CD4-positive, alpha-beta T cell treated with Interferon alpha-2 for 1 hour (primary cell): ENCODE measurements at regions not wholly inside any gene's neighbourhood (a gene's known extent, or its start where the extent isn't known, plus 50 kb on each side); places are given as distances from the start of the nearest gene placed in this dataset.
"Not testable (repeated sequence)": the region's sequence is repeated elsewhere in the genome, so short reads cannot be mapped to it uniquely, and the experiment has no call there.

Source experiments
- DNase-seq, 2 donors: peaks; one replicate each; pipeline ENCODE4 v3.0.0-alpha.2; 2020 to 2022

DNA sequence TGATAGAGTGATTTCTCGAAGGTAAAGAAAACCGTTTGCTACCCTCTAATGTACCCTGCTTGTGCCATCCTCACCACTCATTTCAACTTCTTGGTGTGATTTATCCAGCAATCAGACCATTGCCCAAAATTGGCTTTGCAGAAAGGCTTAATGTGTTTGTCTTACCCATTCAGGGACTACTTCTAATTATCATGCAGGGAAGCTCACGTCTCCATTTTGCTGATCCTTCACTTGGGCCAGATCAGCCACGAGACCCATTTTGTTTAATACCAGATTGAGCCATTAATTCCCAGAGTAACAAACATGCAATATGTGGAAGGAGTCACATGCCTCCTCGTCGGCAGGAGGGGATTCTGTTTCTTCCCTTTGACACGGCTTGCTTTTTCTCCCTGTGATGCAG lies 51.1 kb upstream of the CRY1 start:
- DNase-seq: no peak

DNA sequence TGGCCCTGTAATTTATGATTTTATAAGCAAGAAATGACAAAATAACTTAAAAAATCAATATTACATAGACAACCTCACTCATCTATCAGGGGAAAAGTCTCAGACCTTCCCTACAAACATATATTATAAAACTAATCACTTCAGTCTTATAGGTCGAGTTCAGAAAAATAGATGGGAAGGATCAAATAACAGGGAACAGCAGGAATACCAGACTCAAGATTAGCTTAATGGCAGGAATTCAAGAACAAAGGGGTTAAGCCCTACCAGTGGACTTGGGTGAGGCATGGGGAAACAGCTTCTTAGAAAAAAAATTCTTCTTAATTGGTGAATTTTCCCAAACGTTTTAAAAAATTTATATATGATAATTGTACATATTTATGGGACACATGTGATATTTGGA lies 51.6 kb upstream of the CRY1 start:
- no peak for DNase-seq

DNA sequence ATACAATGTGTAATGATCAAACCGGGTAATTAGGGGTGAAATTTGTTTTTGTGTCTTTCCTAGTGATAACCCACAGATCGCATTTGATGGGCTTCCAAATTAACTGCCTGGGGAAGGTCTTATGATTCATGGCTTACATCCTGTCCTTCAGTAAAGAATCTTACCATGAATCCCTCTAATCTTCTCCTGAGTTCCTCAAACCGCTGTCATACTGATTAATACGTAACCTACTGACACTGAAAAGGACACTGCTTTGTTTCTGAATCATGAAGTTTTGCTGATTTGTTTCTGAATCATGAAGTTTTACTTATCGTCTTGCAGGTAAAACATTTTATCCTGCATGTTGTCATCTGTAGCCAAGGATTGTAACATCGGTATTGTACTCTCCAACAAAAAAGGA lies 52.0 kb upstream of the CRY1 start:
- no peak for DNase-seq

DNA sequence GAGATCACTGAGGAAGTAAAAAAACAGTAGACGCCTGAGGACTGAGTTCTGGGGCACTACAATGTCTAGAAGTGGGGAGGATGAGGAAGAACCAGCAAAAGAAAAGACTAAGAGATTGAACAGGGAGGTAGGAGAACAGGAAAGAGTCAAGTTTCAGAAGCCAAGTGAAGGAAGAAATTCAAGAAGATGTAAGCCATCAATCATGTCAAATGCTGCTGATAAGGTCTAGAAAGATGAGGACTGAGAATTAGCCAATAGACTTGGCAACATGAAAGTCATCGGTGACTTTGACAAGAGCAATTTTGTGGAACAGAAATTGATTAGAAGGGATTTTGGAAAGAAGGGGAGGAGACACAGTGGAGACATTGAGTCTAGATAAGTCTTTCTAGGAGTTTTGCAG lies 54.8 kb upstream of the CRY1 start:
- no peak for DNase-seq

DNA sequence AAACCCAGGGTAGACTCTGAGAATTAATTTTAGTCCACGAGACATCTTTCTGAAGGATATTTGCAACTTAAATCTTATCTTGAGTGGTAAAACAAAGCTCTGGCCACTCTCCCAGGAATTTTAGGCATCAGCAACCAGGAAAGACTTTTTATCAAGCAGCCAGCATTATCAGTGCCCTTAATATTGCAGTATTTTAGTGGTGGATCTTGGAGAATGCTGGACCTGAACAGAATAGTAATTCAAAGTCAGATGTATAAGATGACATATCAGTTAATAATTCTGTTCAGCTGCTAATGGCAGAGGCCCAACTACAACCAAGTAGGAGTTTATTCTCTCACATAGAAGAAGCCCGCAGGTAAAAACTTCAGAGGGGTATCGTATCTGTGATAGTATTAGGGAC lies 59.0 kb upstream of the CRY1 start:
- no peak for DNase-seq

DNA sequence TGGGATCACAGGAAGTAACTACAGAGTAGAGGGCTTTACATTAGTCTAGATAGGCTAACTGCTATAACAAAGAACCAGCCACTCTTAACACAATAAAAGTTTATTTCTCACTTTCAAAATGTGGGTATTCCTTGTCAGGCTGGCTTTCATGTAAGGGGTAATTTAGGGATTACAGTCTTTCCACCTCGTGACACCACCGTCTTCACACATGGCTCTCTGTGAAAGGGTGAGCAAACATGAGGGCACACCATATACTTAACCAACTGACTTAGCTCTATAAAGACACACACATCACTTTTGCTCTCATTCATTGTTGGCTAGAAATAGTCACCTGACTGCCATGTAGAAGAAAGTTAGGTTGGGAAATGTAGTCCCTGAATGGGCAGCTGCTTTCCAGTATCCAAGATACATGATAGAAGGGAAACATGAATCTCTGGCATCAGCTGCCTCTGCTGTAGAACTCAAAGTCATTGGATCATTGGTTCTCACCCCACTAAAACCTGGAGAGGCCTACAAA lies 66.1 kb upstream of the CRY1 start:
- DNase-seq: no peak

DNA sequence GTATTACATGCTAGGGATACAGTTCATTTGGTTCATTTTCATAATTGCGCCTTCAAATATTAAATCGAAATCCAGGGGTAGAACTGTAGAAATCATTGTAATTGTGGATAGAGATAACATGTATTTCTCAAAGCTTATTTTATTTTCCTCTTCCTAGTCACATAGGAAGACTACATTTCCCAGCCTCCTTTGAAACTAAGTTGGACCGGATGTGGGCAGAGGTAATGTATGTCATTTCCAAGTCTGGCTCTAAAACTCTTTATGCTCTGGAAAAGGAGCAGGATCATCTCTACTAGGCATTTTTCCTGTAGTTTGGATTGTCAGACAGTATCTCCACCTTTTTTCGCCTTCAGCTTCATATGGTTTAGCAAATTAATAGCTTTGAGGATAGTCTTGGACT lies 70.1 kb upstream of the CRY1 start:
- DNase-seq: no peak

DNA sequence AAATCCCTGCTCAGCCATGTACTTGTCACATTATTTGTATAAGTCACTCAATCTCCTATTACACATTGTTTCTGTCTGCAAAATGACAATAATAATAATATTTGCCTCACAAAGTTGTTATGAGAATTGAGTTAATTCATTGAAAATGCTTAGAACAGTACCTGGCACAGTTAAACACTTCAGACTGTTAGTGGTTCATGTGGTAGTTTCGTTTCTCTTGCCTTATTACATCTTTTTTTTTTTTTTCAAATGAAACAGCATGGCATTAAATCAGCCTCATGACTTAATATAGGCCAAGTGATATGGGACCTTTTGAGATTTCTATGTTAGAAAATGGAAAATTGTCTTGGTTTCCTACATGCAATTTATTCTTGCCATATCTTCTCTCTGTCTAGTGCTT lies 71.0 kb upstream of the CRY1 start:
- DNase-seq: no peak

DNA sequence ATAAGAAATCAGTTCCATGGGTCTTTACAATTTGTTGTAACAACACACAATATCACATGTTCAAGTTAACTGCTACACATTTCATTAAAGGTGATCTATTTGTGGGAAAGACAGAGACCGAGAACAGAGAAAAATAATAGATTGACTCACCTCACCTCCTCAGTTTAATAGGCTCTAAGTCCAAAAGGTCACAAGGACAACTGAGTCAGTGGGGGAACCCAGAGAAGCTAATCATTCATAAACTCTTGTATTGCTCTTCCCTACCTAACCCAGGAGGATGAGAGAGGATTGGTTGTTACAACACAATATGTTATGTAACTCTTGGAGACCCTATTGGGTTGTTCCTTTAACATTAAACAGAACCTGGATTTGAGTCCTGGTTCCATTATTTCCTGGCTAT lies 72.2 kb upstream of the CRY1 start:
- DNase-seq: no peak

DNA sequence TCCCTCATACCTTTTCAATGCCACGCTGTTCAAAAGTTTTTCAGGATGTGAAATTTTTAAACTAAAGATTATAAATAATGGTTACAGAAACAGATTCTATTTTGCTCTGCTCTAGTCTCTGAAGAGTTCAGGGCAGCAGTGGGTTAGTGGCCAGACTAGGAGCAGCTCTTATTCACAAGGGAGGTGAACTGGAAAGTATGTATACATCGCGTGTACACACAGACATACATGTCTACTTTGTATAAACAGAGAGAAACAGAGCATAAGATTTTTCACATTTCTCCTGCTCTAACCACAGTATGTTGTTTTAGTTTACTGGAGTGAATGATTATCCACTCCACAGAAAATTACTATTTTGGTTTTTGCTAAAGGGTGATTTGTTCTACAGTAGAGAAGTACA lies 74.4 kb upstream of the CRY1 start:
- DNase-seq: no peak

DNA sequence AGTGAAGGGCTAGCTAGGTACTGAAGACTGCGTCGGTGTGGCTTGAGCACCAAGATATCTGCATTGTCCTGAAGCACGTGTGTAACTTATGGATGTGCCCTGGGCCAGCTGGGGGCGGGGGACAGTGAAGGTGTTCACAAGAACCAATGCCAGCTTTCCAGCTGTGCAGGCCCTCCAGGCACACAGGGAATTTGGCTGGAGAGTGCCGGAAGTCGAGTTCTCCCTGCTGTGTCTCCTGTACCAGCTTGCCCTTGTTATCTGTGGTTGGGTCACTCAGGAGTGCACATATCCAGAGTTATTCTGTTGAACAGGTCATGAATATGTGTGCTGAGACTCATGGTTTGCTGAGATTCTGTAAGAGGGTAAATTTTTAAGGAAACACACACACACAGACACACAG lies 75.9 kb upstream of the CRY1 start:
- no peak for DNase-seq

DNA sequence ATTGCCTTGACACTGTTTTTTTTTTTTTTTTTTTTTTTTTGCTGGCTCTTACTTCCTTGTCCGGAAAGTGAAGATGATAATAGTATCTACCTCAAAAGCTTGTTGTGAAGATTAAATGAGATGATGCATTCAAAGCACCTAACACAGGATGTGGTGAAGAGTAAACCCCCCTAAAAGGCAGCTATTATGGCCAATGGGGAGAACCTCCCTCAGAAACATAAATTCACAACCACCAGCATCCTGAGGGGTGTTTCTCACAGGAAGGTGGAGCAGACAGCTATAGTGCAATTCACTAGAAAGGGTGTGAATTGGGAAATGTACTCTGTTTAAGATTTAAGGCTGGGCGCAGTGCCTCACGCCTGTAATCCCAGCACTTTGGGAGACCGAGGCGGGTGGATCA lies 85.4 kb upstream of the CRY1 start:
- peak; percentile 5 to 46 for DNase-seq

DNA sequence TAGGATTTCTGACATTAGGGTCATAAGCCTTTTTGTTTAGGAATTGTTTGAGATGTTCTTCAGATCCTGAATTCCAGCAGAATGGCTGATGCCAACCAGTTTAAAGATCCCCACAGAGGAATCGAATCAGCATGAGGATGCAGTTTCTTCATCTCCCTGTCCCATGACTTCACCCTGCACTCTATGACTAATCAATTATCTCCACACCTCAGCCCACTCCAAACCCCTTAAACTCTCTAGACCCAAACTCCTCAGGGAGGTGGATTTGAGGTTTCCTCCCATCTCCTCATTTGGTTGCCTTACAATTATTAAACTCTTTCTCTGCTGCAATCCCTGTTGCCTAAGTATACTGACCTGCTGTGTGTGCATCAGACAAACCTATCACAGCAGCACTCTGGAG lies 86.5 kb upstream of the CRY1 start:
- no peak for DNase-seq

DNA sequence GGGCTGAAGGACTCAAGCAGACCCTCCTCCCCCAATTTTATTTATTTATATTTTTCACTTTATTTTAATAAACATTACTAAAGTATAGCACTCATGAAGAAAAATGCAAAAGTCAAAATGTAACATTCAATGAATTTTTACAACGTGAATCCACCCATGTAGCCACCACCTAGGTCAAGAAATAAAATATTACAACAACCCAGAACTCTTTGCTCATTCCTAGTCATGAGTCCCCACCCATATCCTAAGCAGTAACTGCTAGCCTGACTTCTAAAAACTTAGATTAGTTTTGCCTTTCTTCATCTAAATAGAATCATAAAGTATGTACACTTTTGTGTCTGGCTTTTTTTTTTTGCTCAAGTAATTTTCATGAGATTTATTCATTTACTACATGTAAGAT lies 86.9 kb upstream of the CRY1 start:
- DNase-seq: no peak

DNA sequence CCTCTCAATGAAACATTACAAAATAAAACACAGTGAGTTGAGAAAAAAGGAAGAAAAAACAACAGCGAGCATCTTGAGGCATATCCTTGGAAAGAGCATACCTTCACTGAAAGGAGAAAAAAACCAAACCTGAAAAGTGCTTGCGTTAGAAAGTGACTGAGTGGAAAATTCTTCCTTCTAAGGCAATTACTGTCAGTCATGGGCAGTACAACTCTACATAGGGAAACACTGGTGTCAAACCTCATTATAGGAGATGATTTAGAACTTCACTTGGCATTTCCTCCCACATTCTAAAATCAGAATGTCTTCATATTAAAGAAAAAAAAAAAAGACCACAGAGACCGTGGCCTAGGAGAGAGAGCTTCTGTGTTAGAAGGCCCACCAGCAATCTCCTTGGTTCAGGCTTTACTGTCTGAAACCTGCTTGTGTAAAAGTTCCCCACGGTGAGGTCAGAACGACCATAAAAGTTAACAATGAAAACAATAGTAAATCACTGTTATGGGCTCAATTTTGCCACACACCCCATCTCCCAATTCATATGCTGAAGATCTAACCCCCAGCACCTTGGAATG lies 91.1 kb upstream of the CRY1 start:
- no peak for DNase-seq

DNA sequence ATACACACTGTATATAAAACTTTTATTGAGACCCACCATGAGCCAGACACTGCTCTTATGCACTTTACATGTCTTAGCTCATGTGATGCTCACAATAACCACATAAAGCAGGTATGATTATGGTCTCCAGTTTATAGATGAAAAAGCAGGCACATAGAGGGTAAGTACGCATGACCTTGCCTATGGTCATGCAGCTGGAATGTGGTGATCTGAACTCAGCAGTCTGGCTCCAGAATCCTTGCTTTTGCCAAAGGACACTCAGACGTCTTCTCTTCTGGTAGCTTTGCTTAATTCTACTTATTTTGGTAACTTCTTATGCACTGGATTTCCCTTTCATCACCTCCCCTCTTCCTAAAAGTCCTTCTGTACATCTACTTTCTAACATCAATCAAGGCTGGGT lies 103.3 kb upstream of the CRY1 start:
- DNase-seq: no peak

DNA sequence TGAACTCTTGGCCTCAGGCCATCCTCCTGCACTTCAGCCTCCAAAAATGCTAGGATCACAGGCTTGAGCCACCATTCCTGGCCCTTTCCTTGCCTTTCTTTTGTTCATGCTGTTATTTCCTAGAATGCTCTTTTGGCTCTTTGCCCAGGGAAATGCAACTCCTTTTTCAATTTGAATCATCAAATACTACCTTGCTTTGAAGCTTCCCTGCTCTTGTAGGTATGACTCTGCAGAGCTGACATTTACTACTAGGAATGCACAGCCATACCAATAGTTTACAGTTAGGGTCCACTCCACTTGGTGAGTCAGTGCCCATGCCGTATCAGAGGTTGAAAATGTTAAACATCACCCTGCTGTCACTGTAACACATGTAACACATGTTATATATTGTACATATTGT lies 107.0 kb upstream of the CRY1 start:
- DNase-seq: no peak

DNA sequence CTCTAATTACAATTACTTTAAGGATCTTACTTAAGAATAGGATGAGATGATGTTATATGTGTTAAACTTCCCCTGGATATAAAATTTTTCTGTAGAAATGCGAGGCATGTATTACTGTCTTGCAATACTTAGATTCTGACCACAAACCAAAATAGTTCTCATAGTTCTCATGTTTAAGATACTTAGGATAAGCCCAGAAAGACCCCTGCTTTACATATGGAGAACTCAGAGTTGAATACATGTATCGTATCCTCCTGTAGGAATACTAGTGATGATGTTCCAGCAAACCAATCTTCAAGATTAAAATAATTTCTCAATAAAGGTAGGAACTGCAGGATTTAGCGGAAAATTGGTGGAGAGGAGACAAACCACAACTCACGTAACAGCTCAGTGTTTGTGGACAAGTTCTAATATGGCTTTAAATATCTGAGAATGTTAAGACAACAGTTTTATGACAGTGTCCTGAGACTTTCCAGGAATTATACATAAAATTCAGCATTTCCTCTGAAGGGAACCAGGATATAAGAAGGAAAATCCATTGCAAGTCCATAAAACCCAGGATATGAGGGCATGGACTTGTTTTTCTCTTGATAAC lies 114.7 kb upstream of the CRY1 start:
- DNase-seq: no peak

DNA sequence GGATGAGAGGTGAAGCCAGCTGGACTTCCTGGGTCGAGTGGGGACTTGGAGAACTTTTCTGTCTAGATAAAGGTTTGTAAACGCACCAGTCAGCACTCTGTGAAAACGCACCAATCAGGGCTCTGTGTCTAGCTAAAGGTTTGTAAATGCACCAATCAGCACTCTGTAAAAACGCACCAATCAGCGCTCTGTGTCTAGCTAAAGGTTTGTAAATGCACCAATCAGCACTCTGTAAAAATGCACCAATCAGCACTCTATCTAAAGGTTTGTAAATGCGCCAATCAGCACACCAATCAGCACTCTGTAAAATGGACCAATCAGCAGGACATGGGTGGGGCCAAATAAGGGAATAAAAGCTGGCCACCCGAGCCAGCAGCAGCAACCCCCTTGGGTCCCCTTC lies 116.4 kb upstream of the CRY1 start:
- DNase-seq: not testable (repeated sequence)

DNA sequence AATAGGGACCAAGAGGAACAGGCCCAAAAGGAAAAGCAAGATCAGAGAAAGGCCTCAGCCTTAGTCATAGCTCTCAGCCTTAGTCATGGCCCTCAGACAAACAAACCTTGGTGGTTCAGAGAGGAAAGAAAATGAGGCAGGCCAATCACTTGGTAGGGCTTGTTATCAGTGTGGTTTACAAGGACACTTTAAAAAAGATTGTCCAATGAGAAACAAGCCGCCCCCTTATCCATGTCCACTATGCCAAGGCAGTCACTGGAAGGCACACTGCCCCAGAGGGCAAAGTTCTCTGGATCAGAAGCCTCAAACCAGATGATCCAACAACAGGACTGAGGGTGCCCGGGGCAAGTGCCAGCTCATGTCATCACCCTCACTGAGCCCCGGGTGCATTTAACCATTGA lies 121.0 kb upstream of the CRY1 start:
- not testable (repeated sequence) for DNase-seq

DNA sequence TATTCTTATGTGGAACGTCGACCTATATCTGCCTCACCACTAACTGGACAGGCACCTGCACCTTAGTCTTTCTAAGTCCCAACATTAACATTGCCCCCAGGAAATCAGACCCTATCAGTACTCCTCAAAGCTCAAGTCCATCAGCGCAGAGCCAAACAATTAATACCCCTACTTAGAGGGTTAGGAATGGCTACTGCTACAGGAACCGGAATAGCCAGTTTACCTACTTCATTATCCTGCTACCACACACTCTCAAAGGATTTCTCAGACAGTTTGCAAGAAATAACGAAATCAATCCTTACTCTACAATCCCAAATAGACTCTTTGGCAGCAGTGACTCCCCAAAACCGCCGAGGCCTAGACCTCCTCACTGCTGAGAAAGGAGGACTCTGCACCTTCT lies 123.1 kb upstream of the CRY1 start:
- DNase-seq: not testable (repeated sequence)

DNA sequence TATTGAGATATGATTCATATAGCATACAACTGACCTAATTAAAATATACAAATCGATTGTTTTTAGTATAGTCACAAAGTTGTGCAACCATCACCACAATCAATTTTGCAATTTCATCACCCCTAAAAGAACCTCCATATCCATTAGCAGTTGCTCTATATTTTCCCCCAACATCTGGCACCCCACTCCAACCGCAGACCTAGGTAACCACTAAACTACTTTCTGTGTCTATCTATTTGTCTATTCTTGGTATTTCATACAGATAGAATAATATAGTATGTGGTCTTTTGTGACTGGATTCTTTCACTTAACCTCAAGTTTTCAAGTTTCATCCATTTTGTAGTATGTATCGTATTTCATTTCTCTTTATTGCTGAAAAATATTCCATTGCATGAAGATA lies 126.0 kb upstream of the CRY1 start:
- no peak for DNase-seq

DNA sequence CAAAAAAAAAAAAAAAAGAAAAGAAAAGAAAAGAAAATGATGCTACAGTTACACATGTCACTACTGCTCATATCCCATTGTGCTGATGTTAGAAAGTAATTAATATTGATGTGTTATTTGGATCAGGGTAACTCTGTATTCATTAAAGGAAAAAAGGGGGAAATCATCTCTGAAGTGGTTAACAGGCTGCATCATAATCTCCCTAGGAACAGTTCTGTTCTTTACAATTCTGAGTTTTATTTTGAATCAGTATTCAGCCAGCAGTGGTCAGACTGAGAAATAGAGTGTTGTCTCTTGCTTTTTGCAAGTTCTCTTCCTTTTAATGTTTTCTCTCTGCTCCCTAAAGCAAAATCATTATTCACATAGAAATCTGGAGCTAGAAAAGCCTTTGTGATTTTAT lies 128.6 kb upstream of the CRY1 start:
- DNase-seq: no peak

DNA sequence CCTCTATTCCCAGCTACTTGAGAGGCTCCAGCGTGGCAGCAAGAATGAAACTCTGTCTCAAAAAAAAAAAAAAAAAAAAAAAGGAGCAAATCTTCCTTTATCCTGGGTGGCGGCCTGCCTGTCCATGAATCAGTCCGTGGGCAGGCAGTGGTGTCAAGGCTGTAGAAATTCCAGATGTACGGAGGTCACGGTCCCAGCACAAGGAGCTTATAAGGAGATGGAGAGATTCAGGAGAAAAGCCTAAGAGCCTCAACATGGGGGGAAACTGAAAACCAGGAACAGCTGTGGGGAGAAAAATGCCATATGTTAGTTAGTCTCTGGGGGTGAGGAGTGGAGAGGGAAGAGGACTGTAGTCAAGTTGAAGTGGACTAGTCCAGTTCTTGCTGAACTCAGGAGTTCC lies 130.5 kb upstream of the CRY1 start:
- no peak for DNase-seq

DNA sequence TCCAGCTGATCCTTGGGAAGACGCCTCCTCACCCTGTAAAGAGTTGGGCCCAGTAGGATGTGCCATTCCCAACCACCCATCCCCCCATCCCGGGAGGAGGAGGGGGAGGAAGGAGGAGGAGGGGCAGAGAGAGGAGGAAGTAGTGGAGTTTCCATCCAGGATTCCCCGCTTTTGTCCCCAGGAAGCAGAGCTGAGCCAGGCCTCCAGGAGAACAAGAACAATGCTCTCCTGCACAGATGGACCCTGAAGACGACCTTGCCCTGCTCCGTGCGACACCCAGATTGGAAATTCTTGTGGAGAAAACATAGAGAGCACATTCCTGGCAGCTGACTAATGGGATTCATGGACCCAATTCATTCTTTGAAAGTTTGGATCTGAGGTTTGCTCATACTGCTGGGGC lies 132.3 kb upstream of the CRY1 start:
- no peak for DNase-seq
